ENCODE measurements at regions not wholly inside any gene's neighbourhood (a gene's known extent, or its start where the extent isn't known, plus 50 kb on each side); places are given as distances from the start of the nearest gene placed in this dataset.

GRCh38 chr11:15874704-15875103 lies 481.6 kb downstream of the SOX6 start:
- H3K4me1 Mint-ChIP-seq (ENCODE audit: low read depth): no peaks in the 10 kb centered on the region

DNA sequence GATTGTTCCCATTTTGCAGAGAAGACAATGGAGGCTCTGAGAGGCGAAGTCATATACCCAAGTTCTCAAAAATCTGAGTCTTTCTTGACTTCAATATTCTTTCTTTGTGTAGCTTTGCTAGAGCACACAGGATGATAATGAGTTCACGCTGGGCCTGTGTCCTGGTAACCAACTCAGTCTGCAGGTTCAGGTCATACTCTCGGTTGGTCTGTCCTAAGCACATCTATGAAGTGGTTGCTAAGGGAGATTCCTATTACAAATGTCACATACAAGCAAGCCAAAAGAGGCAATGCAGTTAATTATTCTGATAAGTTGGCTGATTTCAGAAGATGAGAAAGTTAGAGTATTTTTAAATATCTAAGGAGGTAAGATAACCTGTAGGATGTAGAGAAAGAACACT lies 481.0 kb downstream of the SOX6 start:
- Mint-ChIP-seq H3K4me1 (ENCODE audit: low read depth) (no peaks in the 10 kb centered on the region), H3K27ac (no peak overlapping the region), H3K27me3 (ENCODE audit: insufficient read depth) (peaks cover 2% of the 10 kb centered on the region; the same call in 1 of the 2 replicates), H3K4me3 (no peak overlapping the region), H3K36me3 (ENCODE audit: low read depth) (no peaks in the 10 kb centered on the region), H3K9me3 (peaks cover 6% of the 10 kb centered on the region)
- TF ChIP-seq, protein P1, sequence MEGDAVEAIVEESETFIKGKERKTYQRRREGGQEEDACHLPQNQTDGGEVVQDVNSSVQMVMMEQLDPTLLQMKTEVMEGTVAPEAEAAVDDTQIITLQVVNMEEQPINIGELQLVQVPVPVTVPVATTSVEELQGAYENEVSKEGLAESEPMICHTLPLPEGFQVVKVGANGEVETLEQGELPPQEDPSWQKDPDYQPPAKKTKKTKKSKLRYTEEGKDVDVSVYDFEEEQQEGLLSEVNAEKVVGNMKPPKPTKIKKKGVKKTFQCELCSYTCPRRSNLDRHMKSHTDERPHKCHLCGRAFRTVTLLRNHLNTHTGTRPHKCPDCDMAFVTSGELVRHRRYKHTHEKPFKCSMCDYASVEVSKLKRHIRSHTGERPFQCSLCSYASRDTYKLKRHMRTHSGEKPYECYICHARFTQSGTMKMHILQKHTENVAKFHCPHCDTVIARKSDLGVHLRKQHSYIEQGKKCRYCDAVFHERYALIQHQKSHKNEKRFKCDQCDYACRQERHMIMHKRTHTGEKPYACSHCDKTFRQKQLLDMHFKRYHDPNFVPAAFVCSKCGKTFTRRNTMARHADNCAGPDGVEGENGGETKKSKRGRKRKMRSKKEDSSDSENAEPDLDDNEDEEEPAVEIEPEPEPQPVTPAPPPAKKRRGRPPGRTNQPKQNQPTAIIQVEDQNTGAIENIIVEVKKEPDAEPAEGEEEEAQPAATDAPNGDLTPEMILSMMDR (IDR thresholded peaks at IDR 0.05): no peak
- DNase-seq: no peak

More at GRCh38 chr11:15874704-15875103, 481.6 kb downstream of the SOX6 start:
- Mint-ChIP-seq H3K27ac (no peak overlapping the region), H3K27me3 (ENCODE audit: insufficient read depth) (peaks cover 2% of the 10 kb centered on the region; the same call in 1 of the 2 replicates), H3K4me3 (no peak overlapping the region), H3K9me3 (peaks cover 6% of the 10 kb centered on the region), H3K36me3 (ENCODE audit: low read depth) (no peaks in the 10 kb centered on the region)
- DNase-seq: no peak
- TF ChIP-seq, protein P1 (IDR thresholded peaks at IDR 0.05): no peak

DNA sequence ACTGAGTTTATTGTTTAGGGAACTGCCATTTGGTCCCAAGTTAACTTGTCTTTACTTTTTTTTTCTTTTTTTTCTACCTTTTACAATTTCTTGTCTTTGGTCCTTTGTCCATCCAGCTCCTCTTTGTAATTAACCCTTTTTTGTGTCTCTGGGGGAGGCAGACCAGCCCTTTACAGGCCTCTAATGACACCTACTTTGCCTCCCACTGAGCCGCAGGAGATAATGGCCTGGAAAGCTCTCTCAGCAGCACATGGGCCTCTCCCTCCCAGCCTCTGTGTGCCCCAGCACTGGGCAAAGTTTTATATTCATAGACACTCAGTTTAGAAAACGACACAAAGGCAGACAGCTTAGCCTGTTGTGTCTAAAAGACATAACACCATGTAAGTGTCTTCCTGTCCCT lies 480.4 kb downstream of the SOX6 start:
- H3K4me1 Mint-ChIP-seq (ENCODE audit: low read depth): no peaks in the 10 kb centered on the region
- no peak for DNase-seq
- peaks cover 6% of the 10 kb centered on the region for H3K9me3 Mint-ChIP-seq
- TF ChIP-seq, protein P1 (IDR thresholded peaks at IDR 0.05): no peak
- peaks cover 2% of the 10 kb centered on the region; the same call in 1 of the 2 replicates for H3K27me3 Mint-ChIP-seq (ENCODE audit: insufficient read depth)
- H3K4me3 Mint-ChIP-seq: no peak overlapping the region
- no peak overlapping the region for H3K27ac Mint-ChIP-seq
- no peaks in the 10 kb centered on the region for H3K36me3 Mint-ChIP-seq (ENCODE audit: low read depth)

GRCh38 chr11:15878756-15879155 lies 477.6 kb downstream of the SOX6 start:
- Mint-ChIP-seq H3K27ac (no peak overlapping the region), H3K27me3 (ENCODE audit: insufficient read depth) (peaks cover 6% of the 10 kb centered on the region; the same call in 1 of the 2 replicates), H3K9me3 (no peaks in the 10 kb centered on the region; the same call in 1 of the 2 replicates), H3K36me3 (ENCODE audit: low read depth) (no peaks in the 10 kb centered on the region), H3K4me1 (ENCODE audit: low read depth) (no peaks in the 10 kb centered on the region), H3K4me3 (no peak overlapping the region)
- no peak for DNase-seq
- TF ChIP-seq, protein P1 (IDR thresholded peaks at IDR 0.05): no peak

GRCh38 chr11:15880291-15880690 lies 476.1 kb downstream of the SOX6 start:
- Mint-ChIP-seq H3K4me3 (no peak overlapping the region), H3K36me3 (ENCODE audit: low read depth) (no peaks in the 10 kb centered on the region), H3K4me1 (ENCODE audit: low read depth) (no peaks in the 10 kb centered on the region), H3K27me3 (ENCODE audit: insufficient read depth) (peaks cover 6% of the 10 kb centered on the region; the same call in 1 of the 2 replicates), H3K9me3 (no peaks in the 10 kb centered on the region; the same call in 1 of the 2 replicates), H3K27ac (no peak overlapping the region)
- TF ChIP-seq, protein P1 (IDR thresholded peaks at IDR 0.05): no peak
- no peak for DNase-seq

Measured in HFFc6 (cell line).